ENCODE measurements at regions not wholly inside any gene's neighbourhood (a gene's known extent, or its start where the extent isn't known, plus 50 kb on each side); places are given as distances from the start of the nearest gene placed in this dataset.

GRCh38 chr3:31027191-31027761 is 132.8 kb upstream of the GADL1 start:
- H3K27ac Mint-ChIP-seq: no peak overlapping the region
- no peak overlapping the region for H3K18ac ChIP-seq (ENCODE audit: insufficient read length, low read depth, low read length)
- no peak overlapping the region for H2BK20ac ChIP-seq (ENCODE audit: low read depth, low read length, poor library complexity, severe bottlenecking)
- H4K8ac ChIP-seq (replicated peaks; ENCODE audit: insufficient read length, low read depth, low read length): no peak overlapping the region
- no CpG with 5 or more reads among the region's 1 CpG for WGBS (ENCODE audit: extremely low coverage, insufficient read length, low lambda C conversion rate)
- H3K56ac ChIP-seq (ENCODE audit: insufficient read length, low read depth, low read length): no peak overlapping the region
- TF ChIP-seq CTCF (conservative IDR thresholded peaks at IDR 0.05): no peak
- no peak for DNase-seq
- H2BK120ac ChIP-seq (ENCODE audit: low read depth, low read length, poor library complexity, severe bottlenecking): no peak overlapping the region
- H3K9ac ChIP-seq (ENCODE audit: extremely low read depth, insufficient read length, low read length): no peak overlapping the region
- H3K36me3 Mint-ChIP-seq (ENCODE audit: insufficient read depth in 1 of 3, low read depth in 3 of 3): peaks cover 4 to 15% (median 12%) of the 10 kb centered on the region in 3 experiments; a peak in 6 of 7 replicates
- no peaks in the 10 kb centered on the region for H4K20me1 ChIP-seq (ENCODE audit: control insufficient read depth, insufficient read depth, insufficient read length)
- no peak overlapping the region for H3K27ac ChIP-seq (ENCODE audit: insufficient read length, low read depth, low read length)
- H4K91ac ChIP-seq (ENCODE audit: insufficient read length, low read depth, low read length): no peak overlapping the region
- H3K4me1 Mint-ChIP-seq: no peaks in the 10 kb centered on the region
- H2BK5ac ChIP-seq (ENCODE audit: insufficient read length, low read length): no peak overlapping the region
- no peak overlapping the region for H3K14ac ChIP-seq (ENCODE audit: insufficient read depth, low read length)
- no peaks in the 10 kb centered on the region for H3K79me2 ChIP-seq (ENCODE audit: insufficient read depth, low read length)
- no peaks in the 10 kb centered on the region for H3K79me1 ChIP-seq (ENCODE audit: insufficient read depth, low read depth, low read length, poor library complexity, severe bottlenecking)
- H2AK5ac ChIP-seq (ENCODE audit: insufficient read length, low read length): no peak overlapping the region
- H3K4ac ChIP-seq (ENCODE audit: low read depth, low read length): no peak overlapping the region
- no peak overlapping the region for H3K4me3 Mint-ChIP-seq
- no peaks in the 10 kb centered on the region for H3K4me1 ChIP-seq (ENCODE audit: insufficient read depth, low read length)
- no peaks in the 10 kb centered on the region for H3K9me3 ChIP-seq (ENCODE audit: control insufficient read depth, low read depth, low read length)
- H3K27me3 ChIP-seq (ENCODE audit: insufficient read depth, low read length): no peaks in the 10 kb centered on the region
- H3K9me3 Mint-ChIP-seq: peaks cover 10 to 17% of the 10 kb centered on the region in 2 experiments; a peak in 4 of 5 replicates
- no peak overlapping the region for H3K23ac ChIP-seq (ENCODE audit: insufficient read length, low read depth, low read length)
- H4K5ac ChIP-seq (ENCODE audit: insufficient read length, low read depth, low read length): no peak overlapping the region
- no peaks in the 10 kb centered on the region for H3K27me3 Mint-ChIP-seq (ENCODE audit: low read depth)
- no peak overlapping the region for H3K4me2 ChIP-seq (ENCODE audit: insufficient read depth, insufficient read length, low read length)
- H3K23me2 ChIP-seq (ENCODE audit: insufficient read length, low read depth, low read length, poor library complexity, severe bottlenecking): no peaks in the 10 kb centered on the region
- H2BK12ac ChIP-seq (ENCODE audit: insufficient read length, low read depth, low read length): no peak overlapping the region
- no peak overlapping the region for H3T11ph ChIP-seq (ENCODE audit: low read length)
- H2BK15ac ChIP-seq (ENCODE audit: low read depth, low read length): no peak overlapping the region
- H2AFZ ChIP-seq (ENCODE audit: low read length): no peak overlapping the region
